ENCODE measurements at regions not wholly inside any gene's neighbourhood (a gene's known extent, or its start where the extent isn't known, plus 50 kb on each side); places are given as distances from the start of the nearest gene placed in this dataset.
"Not testable (repeated sequence)": the region's sequence is repeated elsewhere in the genome, so short reads cannot be mapped to it uniquely, and the experiment has no call there.

DNA sequence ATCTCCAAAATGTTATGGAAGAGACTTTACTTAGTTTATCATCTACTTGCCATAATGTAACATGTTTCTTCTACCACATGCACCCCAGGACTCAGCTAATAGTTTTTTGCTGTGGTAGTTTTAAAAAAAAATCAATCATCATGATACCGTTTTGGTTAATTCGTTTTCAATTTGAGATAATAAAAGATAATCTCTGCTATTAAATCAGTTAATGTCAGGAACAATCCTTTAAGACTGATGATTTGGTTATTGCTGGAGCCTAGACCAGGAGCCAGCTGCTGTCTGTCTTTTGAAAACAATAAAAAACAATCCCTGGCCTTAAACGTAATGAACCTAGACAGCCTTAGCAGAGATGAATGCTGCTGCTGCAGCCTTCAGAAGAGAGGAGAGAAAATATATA is 403.7 kb downstream of the OXSM start:
- DNase-seq: no peak

DNA sequence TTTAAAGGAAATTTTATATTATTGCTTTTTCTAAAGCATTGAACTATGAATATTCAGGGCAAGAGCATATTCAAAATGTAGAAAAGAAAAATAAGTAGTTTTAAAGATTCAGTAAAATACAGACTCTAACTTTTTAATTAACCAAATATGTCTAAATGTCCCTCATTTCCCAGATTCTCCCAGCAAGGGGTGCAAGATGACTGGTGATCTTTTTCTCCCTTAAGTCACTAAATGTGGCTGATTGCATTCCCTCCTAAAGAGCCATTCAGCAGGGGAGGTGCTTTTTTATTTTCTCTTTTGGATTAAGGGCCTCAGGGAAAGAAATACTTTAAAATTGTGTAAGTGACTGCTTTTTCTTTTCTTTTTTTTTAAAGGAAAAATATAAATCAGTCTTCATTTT is 406.9 kb downstream of the OXSM start:
- DNase-seq: no peak

DNA sequence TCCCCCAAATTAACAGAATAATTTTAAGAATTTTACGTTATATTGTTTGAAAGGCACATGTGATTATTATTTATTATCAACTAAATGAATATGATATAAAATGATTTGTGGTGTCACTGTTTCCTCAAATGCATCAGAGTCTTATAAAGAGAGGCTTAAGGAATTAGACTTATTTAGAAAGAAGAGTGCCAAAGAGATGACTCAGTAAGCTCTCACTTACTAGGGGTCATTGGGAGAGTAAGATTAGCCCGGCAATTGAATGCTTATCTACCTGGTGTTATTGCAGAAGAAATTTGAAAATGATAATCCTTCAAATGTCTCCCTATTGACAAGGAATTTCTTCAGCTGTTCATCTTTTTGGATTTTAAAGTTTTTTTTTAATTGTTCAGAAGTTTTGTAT is 408.7 kb downstream of the OXSM start:
- DNase-seq: no peak

DNA sequence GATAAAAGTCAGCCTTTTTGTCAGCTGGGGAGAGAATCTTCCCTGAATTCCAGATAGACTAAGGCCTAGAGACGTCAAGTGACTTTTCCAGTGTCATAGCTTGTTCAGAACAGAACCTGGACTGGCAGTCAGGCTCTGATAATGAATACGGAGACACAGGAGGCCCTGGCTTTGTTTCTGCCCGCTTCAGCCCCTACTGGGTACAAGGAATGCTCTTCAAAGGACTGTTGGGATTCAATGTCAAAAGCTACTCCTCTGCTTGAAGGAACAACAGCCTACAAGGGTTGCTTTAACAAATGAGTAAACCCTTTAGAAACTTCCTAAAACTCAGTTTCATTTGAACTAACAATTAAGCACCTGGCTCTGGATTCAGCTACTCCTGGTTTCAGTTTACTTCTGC is 412.3 kb downstream of the OXSM start:
- DNase-seq: no peak

DNA sequence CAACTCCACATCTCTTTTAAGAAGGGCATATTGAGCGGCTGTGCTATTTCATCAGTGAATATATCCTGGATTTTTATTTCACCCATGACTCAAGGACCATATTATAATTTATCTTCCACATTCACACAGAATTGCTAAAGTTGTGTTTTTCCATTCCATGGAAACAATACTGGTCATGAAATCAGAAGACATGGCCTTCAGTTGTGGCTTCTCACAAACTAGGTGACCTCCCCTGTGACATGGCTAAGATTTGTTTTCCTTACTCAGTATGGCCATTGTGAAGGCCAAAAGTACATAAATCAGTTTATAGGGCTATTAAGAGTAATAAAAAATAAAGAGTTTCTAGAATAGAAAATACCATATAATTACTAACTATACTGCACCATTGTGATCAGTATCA is 415.6 kb downstream of the OXSM start:
- no peak for DNase-seq

DNA sequence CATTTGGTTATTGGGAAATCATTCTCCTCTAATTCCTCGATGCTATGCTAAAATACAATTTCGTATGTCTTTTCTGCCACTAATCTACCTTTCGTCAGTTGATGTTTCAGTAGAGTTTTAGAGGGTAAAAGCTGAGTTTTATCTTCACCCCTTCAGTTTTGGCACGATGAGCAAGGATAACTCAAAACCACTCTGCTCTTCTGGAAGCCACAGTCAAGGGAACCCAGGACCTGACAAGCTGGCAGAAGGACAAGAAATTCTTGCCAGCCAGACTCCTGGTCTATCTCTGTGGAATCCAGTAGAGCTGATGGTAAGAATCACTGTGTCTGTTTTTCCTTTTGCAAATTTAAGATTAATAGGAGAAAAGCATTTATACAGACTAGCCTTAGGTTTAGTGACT is 414.4 kb upstream of the LRRC3B start:
- DNase-seq: no peak

DNA sequence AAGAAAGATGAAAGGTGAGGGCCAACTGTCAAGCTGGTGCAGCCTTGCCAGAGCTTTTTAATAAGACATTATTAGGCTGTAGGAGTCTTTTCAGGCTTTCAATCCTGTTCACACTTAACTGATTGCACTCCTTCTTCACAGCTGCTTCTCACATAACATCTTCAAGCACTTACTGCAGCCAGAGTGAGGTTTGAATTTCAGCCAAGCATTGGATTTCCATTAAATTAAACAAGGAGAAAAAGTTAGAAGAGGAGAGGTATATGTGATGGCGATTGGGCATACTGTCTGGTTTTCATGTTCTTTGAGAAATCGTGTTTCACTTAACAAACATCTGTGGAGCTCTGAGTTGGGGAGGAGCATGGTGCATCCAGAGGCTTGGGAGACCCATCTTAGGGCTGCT is 392.8 kb upstream of the LRRC3B start:
- DNase-seq: no peak

DNA sequence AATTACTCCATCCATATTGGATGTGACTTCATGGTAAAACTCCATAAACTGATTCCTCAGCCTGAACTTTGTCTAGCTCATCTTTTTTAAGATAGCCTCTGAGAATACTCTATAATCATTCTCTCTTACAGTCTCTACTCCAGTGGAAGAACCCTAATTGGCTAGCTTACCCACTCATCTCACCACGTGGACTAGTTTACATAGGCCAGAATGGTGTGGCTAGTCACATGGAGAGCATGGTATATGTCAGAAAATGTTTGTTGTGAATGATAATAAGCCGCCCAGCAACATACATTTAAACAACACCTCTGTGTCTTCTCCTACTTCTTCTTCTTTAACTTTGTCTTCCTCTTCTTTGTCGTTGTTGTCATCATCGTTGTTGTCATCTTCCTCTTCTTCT is 389.2 kb upstream of the LRRC3B start:
- DNase-seq: no peak

DNA sequence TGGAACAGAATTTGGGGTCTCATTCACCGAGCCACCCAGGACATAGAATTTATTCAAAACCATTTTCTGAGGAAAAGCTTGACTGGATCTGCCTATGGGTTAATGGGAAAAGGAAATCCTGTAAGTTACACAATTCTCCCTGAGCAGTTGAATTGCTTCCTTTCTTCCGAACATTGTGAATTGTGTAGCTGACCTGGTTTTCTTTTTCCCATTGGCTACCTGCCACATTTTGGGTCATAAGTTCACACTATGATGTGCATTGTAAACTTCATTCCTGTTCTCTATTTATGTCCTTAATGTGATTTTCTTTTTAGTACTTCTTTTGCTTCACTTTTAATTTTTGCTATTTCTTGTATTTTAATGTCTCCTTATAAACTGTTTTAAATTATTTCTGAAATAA is 386.0 kb upstream of the LRRC3B start:
- no peak for DNase-seq

DNA sequence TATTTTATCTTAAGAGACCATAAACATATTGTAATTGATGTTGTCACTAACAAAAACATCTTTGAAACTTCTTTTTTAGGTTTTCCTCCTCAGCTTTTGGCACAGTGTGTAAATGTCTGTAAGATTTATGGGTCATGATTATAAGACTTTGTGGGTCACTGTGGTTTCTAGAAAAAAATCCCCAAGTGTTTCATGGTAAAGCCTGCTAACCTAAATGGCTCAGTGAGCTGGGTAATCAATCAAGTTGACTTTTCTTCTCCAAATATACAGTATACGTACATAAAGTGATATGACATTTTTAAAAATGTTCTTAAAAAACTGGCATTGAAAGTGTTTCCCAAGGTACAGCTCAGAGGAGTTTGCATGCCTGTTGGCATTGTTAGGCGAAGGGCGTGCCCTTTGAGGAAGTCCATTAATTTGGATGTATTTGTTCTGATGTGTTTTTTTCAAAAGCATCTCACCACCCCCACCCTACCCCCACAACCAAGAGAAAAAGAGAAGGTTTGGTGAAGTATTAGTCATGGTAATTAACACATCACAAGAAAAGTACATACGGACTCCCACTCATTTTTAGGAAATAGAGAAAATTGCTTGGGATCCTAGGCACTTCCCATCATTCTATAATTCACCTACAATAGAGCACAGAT is 385.4 kb upstream of the LRRC3B start:
- DNase-seq: no peak

DNA sequence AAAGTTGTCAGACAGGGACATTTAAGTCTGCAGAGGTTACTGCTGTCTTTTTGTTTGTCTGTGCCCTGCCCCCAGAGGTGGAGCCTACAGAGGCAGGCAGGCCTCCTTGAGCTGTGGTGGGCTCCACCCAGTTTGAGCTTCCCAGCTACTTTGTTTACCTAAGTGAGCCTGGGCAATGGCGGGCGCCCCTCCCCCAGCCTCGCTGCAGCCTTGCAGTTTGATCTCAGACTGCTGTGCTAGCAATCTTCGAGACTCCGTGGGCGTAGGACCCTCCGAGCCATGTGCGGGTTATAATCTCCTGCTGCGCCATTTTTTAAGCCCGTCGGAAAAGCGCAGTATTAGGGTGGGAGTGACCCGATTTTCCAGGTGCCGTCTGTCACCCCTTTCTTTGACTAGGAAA is 378.0 kb upstream of the LRRC3B start:
- not testable (repeated sequence) for DNase-seq

DNA sequence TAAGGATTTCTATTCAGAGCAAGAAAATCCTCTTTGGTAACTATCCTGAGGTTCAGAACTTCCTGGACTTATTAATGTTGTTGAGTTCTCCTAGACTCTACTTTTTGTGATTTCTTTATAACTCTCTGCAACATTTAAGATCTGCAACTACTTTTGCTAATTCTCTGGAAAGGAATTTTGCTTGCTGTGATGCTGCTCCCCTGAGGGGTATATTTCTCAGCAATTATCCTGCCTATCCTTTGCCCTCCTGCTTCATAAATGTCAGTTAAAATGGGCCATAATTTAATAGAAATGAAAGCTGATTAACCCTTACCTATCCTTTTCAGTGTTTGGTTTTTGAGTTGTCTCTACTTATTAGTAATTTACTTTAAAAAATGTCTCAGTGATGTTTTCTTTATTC is 377.3 kb upstream of the LRRC3B start:
- no peak for DNase-seq

DNA sequence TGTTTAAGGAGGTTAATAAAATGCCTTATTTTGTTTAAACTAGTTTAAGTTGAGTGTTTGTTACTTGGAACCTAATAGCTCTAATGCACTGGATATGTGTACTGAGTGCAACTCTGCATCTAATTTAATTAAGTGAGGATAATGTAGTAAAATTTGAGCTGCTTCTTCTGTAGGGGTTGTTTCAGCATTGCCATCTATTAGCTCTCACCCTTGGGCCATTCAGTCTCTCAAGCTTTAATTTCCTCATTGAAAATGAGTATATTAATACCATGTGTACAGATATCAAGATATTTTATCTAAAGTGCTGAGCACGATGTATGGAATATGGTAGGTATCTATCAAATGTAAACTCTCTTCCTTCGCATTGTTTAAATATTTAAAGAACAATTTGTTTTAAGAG is 375.7 kb upstream of the LRRC3B start:
- no peak for DNase-seq

DNA sequence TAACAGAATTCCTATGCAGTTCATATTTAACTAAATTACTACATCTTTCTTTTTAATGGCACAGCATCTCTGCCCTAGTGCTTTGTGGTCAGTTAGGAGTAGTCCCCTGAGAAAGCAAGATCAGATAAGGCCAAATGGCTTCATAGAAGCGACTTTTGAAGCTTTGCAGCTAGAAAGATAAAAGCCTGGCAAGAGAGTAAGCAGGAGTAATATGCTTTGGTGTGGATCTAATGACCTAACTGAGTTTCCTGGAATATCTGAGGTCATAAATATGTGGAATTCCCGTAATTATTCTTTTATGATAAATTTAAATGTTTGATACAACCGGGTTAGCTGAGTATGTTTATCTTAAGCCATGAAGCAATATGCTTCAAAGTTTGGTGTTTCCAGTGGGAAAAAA is 374.9 kb upstream of the LRRC3B start:
- no peak for DNase-seq

DNA sequence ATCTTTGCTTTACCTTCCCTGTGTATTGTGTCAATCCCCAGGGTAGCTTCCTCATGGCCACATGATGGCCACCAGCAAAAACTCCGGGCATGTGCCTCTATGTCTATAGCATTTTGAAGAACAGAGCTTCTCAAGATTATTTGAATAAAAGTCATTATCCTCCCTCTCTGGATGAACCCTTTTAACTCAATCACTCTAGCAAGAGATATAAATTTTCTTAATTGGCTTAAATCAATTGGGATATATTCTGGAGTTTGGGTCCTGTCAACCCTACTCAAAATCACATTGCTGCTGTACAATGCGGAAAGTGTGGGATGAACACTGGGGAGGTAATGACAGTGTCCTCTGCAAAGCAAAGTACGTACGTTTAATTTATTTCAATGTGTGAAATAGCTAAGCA is 370.6 kb upstream of the LRRC3B start:
- DNase-seq: no peak

DNA sequence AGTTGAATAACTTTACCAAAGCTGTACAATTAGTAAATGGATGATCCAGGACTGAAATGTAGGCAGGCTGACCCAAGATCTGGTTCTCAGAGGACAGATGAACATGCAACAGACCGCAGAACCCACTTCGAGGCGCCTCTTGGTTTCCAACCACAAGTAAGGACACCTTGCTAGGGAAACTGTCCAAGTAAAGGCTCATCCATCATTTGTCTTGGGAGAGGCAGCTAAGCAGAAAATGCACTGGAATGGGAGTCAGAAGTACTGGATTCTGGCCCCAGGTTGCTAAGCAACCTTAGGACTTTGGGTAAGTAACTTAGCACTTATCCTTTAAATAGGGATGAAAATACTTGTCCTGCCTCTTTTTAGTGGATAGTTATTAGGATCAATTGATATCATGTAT is 366.3 kb upstream of the LRRC3B start:
- DNase-seq: no peak

DNA sequence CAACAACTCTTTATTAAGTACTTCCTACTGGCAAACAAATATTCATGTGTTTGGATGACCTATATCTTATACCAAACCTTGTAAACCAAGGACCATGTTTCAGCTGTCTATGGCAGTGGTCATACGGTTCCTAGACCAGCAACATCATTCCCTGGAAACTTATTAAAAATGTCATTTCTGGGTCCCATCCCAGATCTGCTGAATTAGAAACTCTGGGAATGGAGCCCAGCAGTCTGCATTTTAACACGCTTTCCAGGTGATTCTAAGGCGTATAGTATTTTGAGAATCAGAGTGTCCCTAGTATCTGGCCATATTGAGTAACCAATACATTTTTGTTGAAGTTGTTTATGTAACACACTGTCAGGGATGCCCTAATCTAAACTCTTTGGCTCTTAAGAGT is 363.4 kb upstream of the LRRC3B start:
- no peak for DNase-seq

DNA sequence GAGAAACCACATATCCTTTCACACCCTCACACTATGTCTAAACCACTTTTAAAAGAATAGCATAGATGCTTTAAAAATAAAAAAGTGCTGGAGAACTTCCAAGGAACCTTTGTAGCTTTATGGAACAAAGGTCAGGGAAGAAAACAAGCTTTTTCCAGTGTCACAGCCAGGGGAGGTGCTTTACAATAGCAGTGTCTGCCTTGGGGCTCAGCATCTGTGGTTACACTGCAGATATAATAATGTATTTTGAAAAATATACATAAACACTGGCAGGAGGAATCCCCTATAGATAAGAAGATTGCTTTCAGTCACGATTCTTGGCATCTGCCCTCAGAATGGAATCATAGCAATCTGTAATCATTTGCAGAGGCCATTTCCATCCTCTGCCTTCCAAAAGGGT is 362.4 kb upstream of the LRRC3B start:
- DNase-seq: no peak

DNA sequence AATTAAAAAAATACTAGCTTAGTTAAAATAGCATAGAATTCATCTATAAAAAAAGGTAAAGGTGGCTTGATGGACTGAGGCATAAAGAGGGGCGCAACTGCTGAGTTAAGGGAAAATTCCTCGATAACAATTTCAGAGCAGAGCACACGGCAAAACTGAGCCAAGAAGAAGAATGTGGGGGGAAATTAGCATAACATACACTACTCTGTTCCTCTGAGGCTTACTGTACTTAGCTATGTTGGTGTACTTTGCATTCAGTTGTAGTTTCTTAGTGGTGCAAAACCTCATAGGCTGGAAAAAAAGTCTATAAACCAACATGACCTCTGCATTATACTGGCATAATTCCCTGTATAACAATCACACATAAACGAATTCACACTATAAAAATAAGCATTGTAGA is 357.9 kb upstream of the LRRC3B start:
- DNase-seq: no peak

DNA sequence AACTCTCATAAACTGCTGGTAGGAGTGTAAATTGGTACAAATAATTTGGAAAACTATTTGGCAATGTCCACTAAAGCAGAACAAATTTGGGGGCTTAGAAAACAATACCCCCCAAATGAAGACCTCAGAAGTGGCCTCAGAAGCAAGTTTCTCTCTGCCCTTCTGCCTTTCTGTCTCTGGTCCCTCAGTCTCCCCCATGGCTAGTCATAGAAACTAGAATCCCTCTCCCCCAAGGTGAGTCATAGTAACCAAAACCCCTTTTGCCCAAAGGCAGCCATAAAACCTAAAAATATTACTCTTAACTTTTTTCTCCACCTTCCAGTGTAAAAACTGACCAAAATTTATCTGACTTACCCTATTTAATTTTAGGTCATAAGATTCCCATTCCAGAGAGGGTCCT is 350.7 kb upstream of the LRRC3B start:
- no peak for DNase-seq

DNA sequence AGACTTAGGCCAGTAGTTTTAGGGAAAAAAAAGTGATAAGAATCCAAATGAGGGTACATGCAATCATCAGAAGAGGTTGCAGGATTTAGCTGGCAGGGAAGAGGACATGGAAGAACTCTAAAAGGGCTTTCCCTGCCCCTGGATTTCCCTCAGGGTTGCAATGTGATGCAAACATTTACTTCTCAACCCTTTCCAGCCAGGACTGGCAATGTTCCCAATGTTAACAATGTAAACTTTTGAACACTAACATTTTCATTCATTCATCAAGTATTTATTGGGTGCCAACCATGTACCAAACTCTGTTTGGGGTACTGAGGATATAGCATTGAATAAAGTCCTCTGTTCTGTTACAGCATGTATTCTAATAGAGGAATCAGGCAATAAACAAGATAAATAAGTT is 349.4 kb upstream of the LRRC3B start:
- no peak for DNase-seq

DNA sequence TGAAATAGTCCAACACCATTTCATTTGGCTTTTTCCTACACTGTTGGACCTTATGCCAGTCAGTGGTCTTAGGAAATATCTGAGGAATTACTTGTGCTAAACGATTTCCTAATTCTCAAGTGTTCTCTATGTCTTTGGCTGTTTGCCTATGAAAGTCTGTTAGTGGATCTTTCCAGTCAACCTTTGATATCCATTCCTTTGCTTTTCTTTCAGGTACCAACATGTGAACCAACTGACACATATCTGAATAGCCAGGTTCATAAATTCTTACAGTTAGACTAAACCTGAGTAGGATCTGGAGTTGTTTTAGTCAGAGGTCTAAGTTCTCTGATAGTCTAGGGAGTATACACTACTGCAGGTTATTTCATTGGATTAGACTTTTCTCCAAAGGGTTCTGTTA is 343.5 kb upstream of the LRRC3B start:
- DNase-seq: no peak

DNA sequence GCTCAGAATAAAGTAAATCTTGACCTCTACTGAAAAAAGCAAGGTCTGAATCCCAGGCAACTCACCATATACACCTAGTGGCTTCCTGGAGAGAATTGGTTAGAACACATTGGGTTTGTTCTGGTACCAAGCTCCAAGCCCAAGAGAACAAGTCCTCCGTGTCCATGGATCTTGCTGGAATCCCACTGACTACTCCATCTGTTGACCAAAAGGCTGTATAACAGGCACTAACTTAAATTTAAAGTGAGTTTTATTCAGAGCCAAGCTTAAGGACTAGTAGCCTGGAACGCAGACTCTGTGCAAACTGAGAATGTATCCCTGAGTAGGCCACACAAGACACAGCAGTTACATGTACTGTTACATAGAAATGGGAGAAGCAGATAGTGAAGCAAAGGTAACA is 342.1 kb upstream of the LRRC3B start:
- DNase-seq: no peak

DNA sequence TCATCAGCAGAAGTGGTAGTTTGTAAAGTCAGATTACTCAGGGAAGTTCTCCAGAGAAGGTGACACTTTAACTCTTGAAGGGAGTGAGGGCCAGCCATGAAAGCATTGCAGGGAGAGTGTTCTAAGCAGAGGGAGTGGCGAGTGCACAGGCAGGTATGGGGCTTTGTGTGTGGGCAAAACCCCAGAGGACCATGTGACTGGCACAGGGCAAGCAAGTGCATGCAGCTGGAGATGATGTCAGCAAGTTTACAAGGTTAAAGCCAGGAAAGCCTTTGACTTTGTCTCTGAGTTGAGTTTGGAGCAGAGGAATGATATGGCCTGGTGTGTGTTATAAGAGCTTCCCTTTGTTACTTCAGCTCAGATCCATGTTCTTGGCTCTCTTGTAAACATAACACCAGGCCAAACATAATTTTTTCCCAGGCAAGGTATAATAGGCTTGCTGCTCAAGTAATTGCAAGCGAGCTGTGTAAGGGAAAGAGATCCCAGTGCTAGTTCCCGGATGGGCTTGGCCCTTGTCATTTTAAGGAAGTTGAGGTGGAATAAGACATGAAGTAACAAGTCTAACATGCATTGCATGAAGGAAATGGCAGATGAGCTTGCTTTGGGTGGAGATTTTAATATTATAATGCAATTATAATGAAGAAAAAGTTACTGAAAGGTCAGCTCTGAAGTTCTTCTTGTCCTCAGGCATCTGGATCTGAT is 341.1 kb upstream of the LRRC3B start:
- DNase-seq: no peak

DNA sequence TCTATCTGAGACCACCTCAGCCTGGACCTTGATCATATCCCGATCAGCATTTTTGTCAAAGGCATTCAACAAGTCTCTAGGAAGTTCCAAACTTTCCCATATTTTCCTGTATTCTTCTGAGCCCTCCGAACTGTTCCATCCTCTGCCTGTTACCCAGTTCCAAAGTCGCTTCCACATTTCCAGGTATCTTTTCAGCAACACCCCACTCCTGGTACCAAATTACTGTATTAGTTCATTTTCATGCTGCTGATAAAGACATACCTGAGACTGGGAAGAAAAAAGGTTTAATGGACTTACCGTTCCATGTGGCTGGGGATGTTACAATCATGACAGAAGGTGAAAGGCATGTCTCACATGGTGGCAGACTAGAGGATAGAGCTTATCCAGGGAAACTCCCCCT is 338.1 kb upstream of the LRRC3B start:
- DNase-seq: not testable (repeated sequence)

Measured in NCI-H2171 (cell line).